Thoracic aorta (tissue), 2 donors: ENCODE measurements at regions not wholly inside any gene's neighbourhood (a gene's known extent, or its start where the extent isn't known, plus 50 kb on each side); places are given as distances from the start of the nearest gene placed in this dataset.

ENCODE experiments used
- ATAC-seq: fragments of 150-250 bp; one replicate; pipeline ENCODE4 v1.8.0; 2017; ENCODE audit warnings: low read depth; ENCODE audit not compliant: insufficient number of reproducible peaks, low FRiP score
- DNase-seq: peaks from one replicate; pipeline ENCODE4 v3.0.0-alpha.2; 2020; ENCODE audit warnings: low spot score
- H3K27ac ChIP-seq, 2 donors: fragments of 200-600 bp; sonication (generic); 1 replicate in 1 of 2; 2 replicates in 1 of 2; pipeline ENCODE4 v1.5.1; 2016; ENCODE audit warnings: mild to moderate bottlenecking in 2 of 2, moderate library complexity in 2 of 2
- H3K27me3 ChIP-seq: fragments of 200-600 bp; sonication (generic); replicated peaks from 2 replicates; pipeline ENCODE4 v1.6.0; 2016; ENCODE audit warnings: mild to moderate bottlenecking; ENCODE audit not compliant: insufficient read depth
- H3K36me3 ChIP-seq: fragments of 200-600 bp; sonication (generic); one replicate; pipeline ENCODE4 v1.5.1; 2016
- H3K4me1 ChIP-seq, 2 donors: fragments of 200-600 bp; sonication (generic); 1 replicate in 1 of 2; 2 replicates in 1 of 2; pipeline versions ENCODE4 v1.5.1 to v1.6.0; 2016; ENCODE audit warnings: low read depth in 2 of 2, mild to moderate bottlenecking in 1 of 2; ENCODE audit not compliant: control insufficient read depth in 1 of 2
- H3K4me3 ChIP-seq: fragments of 200-600 bp; sonication (generic); 2 replicates; pipeline ENCODE4 v1.5.1; 2016; ENCODE audit warnings: mild to moderate bottlenecking
- H3K9me3 ChIP-seq: fragments of 200-600 bp; sonication (generic); 2 replicates; pipeline ENCODE4 v1.5.1; 2016
- CTCF ChIP-seq: fragments of 200-600 bp; sonication (generic); IDR thresholded peaks from one replicate; pipeline ENCODE4 v1.5.1; 2019; ENCODE audit warnings: antibody characterized with exemption

DNA sequence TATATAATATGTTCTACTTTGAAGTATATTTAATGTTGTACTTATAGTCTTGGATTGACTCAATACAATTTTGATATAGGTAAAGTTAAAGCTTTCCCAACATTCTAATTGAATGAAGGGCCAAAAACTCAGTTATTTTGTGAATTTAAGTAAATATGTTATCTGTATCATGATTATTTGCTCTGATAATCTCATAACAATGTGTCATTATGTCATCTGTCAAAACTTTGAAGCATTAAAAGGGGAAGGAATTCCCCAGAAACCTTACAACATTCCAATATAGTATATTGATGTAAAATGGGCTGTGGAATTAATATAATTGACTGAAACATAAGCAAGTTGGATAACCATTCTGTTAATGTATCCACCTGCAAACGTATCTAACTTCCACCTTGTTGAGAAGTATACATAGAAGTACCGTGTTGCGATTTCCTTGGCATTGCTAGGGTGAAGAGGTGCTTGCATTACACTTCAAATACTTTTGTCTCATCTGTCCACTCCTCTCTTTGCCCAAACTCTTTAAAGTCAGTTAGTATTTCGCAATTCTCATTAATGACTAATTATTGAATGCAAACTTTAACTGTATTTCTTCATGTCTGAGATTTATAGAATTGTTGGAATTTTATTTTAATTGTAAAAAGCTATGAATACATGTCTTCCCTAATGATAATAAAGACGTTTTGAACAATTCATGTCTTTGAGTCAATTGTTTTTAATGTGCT, 1982.1 kb upstream of the ADGRL3 start:
- no peaks in the 10 kb centered on the region for H3K9me3 ChIP-seq
- TF ChIP-seq CTCF, result no peak
- no peaks in the 10 kb centered on the region for H3K36me3 ChIP-seq
- ATAC-seq (no peak), DNase-seq (no peak)
- H3K4me3 ChIP-seq, result no peak overlapping the region
- H3K27ac ChIP-seq, result no peak overlapping the region
- peaks cover 0 to 8% of the 10 kb centered on the region in 2 donors for H3K4me1 ChIP-seq
- no peaks in the 10 kb centered on the region for H3K27me3 ChIP-seq

DNA sequence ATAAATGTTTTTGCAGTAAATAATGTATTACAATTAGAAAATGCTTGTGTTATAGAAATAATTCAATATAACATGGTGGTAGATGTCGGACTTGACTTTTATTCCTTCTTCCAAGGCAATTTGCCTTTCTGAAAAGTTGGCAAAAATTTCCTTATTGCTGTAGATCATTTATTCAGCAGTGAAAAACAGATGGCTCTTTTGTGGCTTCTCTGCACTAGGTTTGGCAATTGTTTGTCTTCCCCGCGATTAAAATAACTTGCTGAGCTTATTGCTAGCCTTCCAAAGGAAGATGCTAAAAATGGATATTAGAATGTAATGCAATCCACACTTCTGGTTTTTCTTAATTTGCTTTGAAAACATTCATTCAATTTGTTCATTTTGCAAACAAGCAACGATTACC, 1977.9 kb upstream of the ADGRL3 start:
- no peak for TF ChIP-seq CTCF
- no peaks in the 10 kb centered on the region for H3K4me1 ChIP-seq
- ATAC-seq, result no peak
- H3K27me3 ChIP-seq, result no peaks in the 10 kb centered on the region
- no peak overlapping the region for H3K27ac ChIP-seq
- H3K4me3 ChIP-seq, result no peak overlapping the region
- DNase-seq, result no peak
- H3K36me3 ChIP-seq, result no peaks in the 10 kb centered on the region
- H3K9me3 ChIP-seq, result no peaks in the 10 kb centered on the region

- Histone ChIP-seq H3K4me1 (no peaks in the 10 kb centered on the region), H3K9me3 (no peaks in the 10 kb centered on the region), H3K27me3 (no peaks in the 10 kb centered on the region), H3K27ac (no peak overlapping the region), H3K4me3 (no peak overlapping the region), H3K36me3 (no peaks in the 10 kb centered on the region)
- no peak for ATAC-seq
- DNase-seq, result no peak
- no peak for TF ChIP-seq CTCF
Measured at GRCh38 chr4:59223292-59223941, 1976.7 kb upstream of the ADGRL3 start.

GRCh38 chr4:59238212-59238611, 1961.9 kb upstream of the ADGRL3 start:
- Histone ChIP-seq H3K4me1 (no peaks in the 10 kb centered on the region), H3K27ac (no peak overlapping the region), H3K27me3 (no peaks in the 10 kb centered on the region), H3K36me3 (no peaks in the 10 kb centered on the region), H3K9me3 (no peaks in the 10 kb centered on the region), H3K4me3 (no peak overlapping the region)
- no peak for TF ChIP-seq CTCF
- DNase-seq (no peak), ATAC-seq (no peak)

DNA sequence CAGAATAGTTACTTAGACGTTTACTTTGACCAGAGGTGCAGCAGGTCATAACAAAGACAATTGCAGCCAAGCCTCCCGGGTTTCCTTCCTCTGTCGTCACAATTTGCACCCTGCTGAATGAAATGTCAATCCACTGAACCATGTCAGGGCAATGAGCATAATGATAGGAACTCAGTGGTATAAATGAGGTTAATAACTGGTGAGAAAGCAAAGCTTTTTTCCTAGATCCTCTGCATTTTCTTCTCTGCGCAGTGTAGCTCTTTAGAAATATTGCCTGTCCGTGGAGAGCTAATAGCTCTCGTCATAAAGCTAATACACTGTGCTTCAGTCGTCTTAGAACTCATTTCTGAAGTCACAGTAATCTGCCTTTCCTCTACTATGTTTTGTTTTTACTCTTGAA, 1960.1 kb upstream of the ADGRL3 start:
- Histone ChIP-seq H3K36me3 (no peaks in the 10 kb centered on the region), H3K27me3 (no peaks in the 10 kb centered on the region), H3K9me3 (no peaks in the 10 kb centered on the region), H3K27ac (no peak overlapping the region), H3K4me1 (no peaks in the 10 kb centered on the region), H3K4me3 (no peak overlapping the region)
- DNase-seq (no peak), ATAC-seq (no peak)
- TF ChIP-seq CTCF, result no peak
